Keratinocyte (primary cell): ENCODE measurements at regions not wholly inside any gene's neighbourhood (a gene's known extent, or its start where the extent isn't known, plus 50 kb on each side); places are given as distances from the start of the nearest gene placed in this dataset.

ENCODE experiments used
- EZH2 ChIP-seq: IDR thresholded peaks from one replicate; pipeline ENCODE4 v1.6.1; 2012; ENCODE audit warnings: inconsistent platforms, mild to moderate bottlenecking, low read length, moderate library complexity
- TF ChIP-seq, protein P1 (sequence below), 3 experiments: IDR thresholded peaks in 1 of 3; conservative IDR thresholded peaks in 1 of 3; optimal IDR thresholded peaks in 1 of 3; 2 replicates in 2 of 3; 3 replicates in 1 of 3; pipeline versions ENCODE3 to v1.5.1; 2011; ENCODE audit warnings: low read length in 3 of 3, mild to moderate bottlenecking in 3 of 3, moderate library complexity in 2 of 3, control low read depth in 1 of 3, inconsistent platforms in 1 of 3; ENCODE audit not compliant: insufficient read depth in 2 of 3; ENCODE audit errors: extremely low read depth in 1 of 3

DNA sequence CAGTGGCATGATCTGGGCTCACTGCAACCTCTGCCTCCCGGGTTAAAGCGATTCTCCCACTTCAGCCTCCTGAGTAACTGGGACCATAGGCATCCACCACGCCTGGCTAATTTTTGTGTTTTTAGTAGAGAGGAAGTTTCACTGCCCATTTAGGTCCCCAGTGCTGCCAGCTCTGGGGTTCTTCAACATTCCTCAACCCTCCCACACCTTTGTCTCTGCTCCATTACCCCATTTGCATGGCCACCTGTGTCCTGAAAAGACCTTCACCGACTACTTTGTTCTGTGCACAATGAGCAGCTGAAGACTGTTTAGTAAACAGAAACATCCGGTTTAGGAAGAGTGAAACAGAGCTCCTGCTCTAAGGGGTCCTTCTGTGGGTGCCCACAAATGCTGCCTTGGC is 92.0 kb downstream of the FAM43A start:
- TF ChIP-seq, protein P1, sequence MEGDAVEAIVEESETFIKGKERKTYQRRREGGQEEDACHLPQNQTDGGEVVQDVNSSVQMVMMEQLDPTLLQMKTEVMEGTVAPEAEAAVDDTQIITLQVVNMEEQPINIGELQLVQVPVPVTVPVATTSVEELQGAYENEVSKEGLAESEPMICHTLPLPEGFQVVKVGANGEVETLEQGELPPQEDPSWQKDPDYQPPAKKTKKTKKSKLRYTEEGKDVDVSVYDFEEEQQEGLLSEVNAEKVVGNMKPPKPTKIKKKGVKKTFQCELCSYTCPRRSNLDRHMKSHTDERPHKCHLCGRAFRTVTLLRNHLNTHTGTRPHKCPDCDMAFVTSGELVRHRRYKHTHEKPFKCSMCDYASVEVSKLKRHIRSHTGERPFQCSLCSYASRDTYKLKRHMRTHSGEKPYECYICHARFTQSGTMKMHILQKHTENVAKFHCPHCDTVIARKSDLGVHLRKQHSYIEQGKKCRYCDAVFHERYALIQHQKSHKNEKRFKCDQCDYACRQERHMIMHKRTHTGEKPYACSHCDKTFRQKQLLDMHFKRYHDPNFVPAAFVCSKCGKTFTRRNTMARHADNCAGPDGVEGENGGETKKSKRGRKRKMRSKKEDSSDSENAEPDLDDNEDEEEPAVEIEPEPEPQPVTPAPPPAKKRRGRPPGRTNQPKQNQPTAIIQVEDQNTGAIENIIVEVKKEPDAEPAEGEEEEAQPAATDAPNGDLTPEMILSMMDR (optimal IDR thresholded peaks at IDR 0.05 in 1 of 3, IDR thresholded peaks at IDR 0.05 in 1 of 3, conservative IDR thresholded peaks at IDR 0.05 in 1 of 3; ENCODE audit: extremely low read depth in 1 of 3, insufficient read depth in 2 of 3, low read length in 3 of 3), result no peak
- no peak for TF ChIP-seq EZH2
